ENCODE measurements at regions not wholly inside any gene's neighbourhood (a gene's known extent, or its start where the extent isn't known, plus 50 kb on each side); places are given as distances from the start of the nearest gene placed in this dataset.
A peak's percentile ranks its signal among the peaks of the same experiment; 100 is the strongest.
"Not testable (repeated sequence)": the region's sequence is repeated elsewhere in the genome, so short reads cannot be mapped to it uniquely, and the experiment has no call there.

DNA sequence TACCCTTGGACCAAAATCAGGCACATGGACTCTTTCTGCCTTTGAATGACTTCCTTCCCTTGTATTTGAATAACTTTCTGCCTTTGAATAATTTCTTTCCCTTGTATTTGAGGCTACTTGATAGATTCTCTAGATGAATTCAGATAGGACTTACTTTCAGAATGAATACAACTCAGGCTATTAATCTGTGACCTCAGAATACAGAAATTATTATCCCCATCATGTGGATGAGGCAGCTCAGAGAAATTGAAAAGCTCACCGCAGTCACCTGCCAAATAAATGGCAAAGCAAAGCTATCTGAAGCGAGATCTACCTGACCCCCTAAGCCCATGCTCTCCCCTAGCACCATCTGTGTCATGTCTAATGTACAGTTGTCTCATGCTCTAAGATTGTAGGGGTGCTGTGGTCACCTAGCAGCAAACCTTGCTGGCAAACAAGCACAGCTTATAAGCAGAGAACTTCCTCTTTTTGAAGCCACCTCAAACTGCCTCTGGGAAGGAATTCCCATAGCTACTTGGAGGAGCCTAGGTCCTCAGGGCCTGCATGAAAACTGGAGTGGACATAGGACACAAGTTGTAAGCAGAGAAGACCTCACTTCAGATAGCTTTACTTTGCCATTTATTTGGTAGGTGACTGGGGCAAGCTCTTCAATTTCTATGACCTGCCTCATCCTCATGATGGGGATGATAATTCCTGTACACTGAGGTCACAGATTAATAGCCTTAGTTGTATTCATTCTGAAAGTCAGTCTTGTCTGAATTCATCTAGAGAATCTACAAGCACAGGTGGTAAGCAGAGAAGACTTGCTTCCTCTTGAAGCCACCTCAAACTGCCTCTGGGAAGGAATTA, 66.1 kb downstream of the FASLG start:
- TF ChIP-seq, protein P1, sequence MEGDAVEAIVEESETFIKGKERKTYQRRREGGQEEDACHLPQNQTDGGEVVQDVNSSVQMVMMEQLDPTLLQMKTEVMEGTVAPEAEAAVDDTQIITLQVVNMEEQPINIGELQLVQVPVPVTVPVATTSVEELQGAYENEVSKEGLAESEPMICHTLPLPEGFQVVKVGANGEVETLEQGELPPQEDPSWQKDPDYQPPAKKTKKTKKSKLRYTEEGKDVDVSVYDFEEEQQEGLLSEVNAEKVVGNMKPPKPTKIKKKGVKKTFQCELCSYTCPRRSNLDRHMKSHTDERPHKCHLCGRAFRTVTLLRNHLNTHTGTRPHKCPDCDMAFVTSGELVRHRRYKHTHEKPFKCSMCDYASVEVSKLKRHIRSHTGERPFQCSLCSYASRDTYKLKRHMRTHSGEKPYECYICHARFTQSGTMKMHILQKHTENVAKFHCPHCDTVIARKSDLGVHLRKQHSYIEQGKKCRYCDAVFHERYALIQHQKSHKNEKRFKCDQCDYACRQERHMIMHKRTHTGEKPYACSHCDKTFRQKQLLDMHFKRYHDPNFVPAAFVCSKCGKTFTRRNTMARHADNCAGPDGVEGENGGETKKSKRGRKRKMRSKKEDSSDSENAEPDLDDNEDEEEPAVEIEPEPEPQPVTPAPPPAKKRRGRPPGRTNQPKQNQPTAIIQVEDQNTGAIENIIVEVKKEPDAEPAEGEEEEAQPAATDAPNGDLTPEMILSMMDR (IDR thresholded peaks at IDR 0.05; ENCODE audit: low read depth, low read length) = no peak
- H3K4me3 ChIP-seq (ENCODE audit: low read depth, low read length) = no peak overlapping the region

DNA sequence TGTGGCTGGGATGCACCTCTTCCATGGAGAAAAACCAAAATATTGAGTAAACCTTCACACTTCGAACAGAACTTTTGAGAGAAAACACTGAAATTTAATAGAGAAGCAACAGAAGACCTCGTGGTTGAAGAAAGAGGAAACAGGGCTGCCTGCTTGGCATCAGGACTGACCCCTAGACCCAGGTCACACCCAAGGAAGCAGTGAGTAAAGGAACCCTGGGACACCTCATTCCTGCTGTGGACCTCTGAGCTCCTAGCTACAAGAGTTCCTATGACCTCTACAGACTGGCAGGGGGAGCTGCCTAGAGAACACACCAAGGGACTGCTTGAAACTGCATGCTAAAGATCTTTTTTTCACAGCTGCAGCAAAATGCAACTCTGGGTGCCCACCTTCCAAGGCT, 67.8 kb downstream of the FASLG start:
- no peak overlapping the region for H3K4me3 ChIP-seq (ENCODE audit: low read depth, low read length)
- TF ChIP-seq, protein P1 (IDR thresholded peaks at IDR 0.05; ENCODE audit: low read depth, low read length) = no peak

DNA sequence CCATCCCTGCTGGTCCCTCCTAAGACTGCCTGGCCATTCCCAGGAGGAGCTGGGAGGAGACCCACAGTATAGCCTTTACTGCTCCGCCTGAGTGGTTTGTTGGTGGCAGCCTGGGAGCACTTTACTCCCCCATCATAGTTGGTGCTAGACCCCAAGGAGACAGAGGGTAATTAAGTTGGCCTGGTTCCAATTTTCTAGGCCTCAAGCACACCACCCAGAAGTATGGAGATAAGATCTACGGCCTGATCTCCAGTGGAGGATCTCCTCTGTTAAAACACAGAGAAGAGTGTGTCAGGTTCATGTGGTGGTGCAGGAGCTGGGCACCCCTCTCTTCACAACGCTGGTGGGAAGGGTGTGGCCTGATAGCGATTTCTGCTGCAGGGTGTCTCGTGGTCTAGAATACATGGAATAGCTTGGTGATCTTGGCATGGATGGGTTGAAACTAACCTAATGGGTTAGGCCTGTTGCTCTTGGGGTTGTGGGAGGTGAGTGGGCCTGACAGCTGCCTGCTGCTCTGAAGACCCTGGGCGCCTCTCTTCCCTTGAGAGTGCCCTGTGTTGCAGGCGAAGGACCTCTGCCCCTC, 68.5 kb downstream of the FASLG start:
- TF ChIP-seq, protein P1 (IDR thresholded peaks at IDR 0.05; ENCODE audit: low read depth, low read length) = no peak
- H3K4me3 ChIP-seq (ENCODE audit: low read depth, low read length) = no peak overlapping the region

DNA sequence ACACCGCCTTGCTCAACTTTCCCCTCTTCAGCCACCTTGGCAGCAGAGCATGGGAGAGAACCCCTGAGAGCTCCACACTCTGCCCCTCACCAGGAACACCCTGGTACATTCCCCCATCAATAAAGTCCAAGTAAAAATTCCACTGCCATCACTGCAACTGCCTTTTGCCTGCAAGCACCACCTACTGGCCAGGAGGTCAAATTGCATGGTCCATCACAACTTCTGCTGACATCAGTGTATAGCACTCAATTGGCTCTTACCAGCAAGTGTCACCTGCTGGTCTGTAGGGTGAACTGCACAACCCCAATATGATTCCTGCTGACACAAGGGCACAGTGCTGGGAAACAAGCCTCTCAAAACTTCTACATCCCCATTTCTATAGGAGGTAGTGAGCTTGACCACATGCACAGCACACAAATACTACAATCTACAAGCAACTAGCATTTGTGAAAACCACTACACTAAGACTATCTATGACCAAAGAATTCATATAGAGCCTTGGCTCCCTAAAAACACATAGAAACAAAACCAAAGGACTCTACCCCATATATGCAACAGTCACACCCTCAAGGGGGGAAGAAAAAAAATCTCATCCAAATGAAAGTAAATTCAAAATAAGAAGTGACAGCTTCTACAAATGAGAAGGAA, 69.2 kb downstream of the FASLG start:
- TF ChIP-seq, protein P1 (IDR thresholded peaks at IDR 0.05; ENCODE audit: low read depth, low read length) = peak; percentile 56
- H3K4me3 ChIP-seq (ENCODE audit: low read depth, low read length) = no peak overlapping the region

DNA sequence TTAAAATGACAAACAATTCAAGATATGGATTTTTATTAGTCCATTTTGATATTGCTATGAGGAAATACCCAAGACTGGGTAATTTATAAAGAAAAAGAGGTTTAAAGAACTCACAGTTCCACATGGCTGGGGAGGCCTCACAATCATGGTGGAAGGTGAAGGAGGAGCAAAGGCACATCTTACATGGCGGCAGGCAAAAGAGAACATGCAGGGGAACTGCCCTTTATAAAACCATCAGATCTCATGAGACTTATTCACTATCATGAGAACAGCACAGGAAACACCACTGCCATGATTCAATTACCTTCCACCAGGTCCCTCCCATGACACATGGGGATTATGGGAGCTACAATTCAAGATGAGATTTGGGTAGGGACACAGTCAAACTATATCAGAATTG, 69.8 kb downstream of the FASLG start:
- H3K4me3 ChIP-seq (ENCODE audit: low read depth, low read length) = not testable (repeated sequence)

DNA sequence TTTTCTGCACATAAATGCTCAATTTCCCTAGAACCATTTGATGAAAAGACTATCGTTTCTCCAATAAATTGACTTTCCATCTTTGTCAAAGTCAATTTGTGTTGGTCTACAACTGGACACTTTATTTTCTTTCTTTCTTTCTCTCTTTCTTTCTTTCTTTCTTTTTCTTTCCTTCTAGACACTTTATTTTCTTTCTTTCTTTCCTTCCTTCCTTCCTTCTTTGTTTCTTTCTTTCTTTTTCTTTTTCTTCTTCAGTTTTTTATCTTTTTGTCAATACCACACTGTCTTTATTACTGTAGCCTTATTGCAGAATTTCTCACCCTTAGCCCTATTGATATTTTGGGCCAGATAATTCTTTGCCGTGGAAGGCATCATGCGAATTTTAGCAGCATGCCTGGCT, 73.5 kb downstream of the FASLG start:
- H3K4me3 ChIP-seq (ENCODE audit: low read depth, low read length) = no peak overlapping the region
- TF ChIP-seq, protein P1 (IDR thresholded peaks at IDR 0.05; ENCODE audit: low read depth, low read length) = no peak

DNA sequence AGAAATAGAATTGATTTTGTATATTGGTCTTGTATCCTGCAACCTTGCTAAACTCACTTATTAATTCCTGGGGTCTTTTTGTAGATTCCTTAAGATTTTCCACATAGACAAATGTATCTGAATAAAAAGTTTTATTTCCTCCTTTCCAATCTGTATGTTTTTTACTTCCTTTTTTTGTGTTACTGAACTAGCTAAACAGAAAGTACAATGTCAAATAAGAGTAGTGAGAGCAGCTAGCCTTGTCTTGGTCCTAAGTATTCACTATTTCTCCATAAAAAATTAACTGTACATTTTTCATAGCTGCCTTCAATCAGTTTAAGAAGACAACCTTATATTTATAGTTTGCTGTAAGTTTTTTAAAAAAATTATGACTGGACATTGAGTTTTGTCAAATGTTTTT, 74.9 kb downstream of the FASLG start:
- TF ChIP-seq, protein P1 (IDR thresholded peaks at IDR 0.05; ENCODE audit: low read depth, low read length) = no peak

More for the DNA sequence above, 74.9 kb downstream of the FASLG start:
- H3K4me3 ChIP-seq (ENCODE audit: low read depth, low read length) = no peak overlapping the region
